Liver (tissue), 3 donors: ENCODE measurements at regions not wholly inside any gene's neighbourhood (a gene's known extent, or its start where the extent isn't known, plus 50 kb on each side); places are given as distances from the start of the nearest gene placed in this dataset.

ENCODE experiments used
- JUND ChIP-seq, 2 donors: IDR thresholded peaks; 2 replicates each; pipeline ENCODE4 v1.6.1; 2016; ENCODE audit warnings: antibody characterized with exemption in 2 of 2
- RAD21 ChIP-seq, 2 donors: IDR thresholded peaks; 2 replicates each; pipeline ENCODE4 v1.6.1; 2016; ENCODE audit warnings: antibody characterized with exemption in 2 of 2, mild to moderate bottlenecking in 2 of 2
- REST ChIP-seq: IDR thresholded peaks from 2 replicates; pipeline ENCODE4 v1.6.1; 2016; ENCODE audit warnings: antibody characterized with exemption, mild to moderate bottlenecking
- TAF1 ChIP-seq: conservative IDR thresholded peaks from 2 replicates; pipeline ENCODE4 v1.6.1; 2016; ENCODE audit warnings: antibody characterized with exemption, mild to moderate bottlenecking
- TF ChIP-seq, protein P1 (sequence below): IDR thresholded peaks from 2 replicates; pipeline ENCODE4 v1.6.1; 2016; ENCODE audit warnings: antibody characterized with exemption
- TF ChIP-seq, protein P2 (sequence below): fragments of 150-350 bp; IDR thresholded peaks from 2 replicates; pipeline ENCODE4 v1.5.1; 2017; ENCODE audit warnings: improper control_type of control experiment, low read depth, low read length; ENCODE audit not compliant: missing input control
- donor health status: healthy.
- donor health status: healthy.

- TF ChIP-seq REST: no peak
- TF ChIP-seq, protein P1, sequence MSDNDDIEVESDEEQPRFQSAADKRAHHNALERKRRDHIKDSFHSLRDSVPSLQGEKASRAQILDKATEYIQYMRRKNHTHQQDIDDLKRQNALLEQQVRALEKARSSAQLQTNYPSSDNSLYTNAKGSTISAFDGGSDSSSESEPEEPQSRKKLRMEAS: no peak
- TF ChIP-seq, protein P2, sequence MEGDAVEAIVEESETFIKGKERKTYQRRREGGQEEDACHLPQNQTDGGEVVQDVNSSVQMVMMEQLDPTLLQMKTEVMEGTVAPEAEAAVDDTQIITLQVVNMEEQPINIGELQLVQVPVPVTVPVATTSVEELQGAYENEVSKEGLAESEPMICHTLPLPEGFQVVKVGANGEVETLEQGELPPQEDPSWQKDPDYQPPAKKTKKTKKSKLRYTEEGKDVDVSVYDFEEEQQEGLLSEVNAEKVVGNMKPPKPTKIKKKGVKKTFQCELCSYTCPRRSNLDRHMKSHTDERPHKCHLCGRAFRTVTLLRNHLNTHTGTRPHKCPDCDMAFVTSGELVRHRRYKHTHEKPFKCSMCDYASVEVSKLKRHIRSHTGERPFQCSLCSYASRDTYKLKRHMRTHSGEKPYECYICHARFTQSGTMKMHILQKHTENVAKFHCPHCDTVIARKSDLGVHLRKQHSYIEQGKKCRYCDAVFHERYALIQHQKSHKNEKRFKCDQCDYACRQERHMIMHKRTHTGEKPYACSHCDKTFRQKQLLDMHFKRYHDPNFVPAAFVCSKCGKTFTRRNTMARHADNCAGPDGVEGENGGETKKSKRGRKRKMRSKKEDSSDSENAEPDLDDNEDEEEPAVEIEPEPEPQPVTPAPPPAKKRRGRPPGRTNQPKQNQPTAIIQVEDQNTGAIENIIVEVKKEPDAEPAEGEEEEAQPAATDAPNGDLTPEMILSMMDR: no peak
- TF ChIP-seq RAD21 (IDR thresholded peaks at IDR 0.05): no peak
- TF ChIP-seq TAF1: no peak
- no peak for TF ChIP-seq JUND (IDR thresholded peaks at IDR 0.05)
These were observed 518.3 kb downstream of the PRR16 start for GRCh38 chr5:120982351-120982750.
